ENCODE measurements at regions not wholly inside any gene's neighbourhood (a gene's known extent, or its start where the extent isn't known, plus 50 kb on each side); places are given as distances from the start of the nearest gene placed in this dataset.
A peak's percentile ranks its signal among the peaks of the same experiment; 100 is the strongest.

DNA sequence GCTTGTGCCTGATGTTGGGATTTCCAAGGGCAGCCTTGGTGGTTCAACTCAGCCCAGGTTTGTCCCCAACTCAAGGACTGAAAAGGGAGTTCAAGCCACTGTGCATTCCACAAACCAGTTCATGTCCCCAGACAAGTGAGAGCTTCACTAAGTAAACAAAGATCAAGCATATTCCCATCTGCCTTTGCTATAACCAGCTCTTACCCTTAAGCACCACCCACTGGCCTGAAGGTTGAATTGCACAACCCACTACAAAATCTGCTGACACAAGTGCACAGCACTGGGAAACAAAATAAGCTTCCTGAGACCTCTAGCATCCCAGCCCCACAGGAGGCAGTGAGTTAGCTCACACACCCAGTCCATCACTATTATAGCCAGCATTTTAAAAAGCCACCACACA lies 516.7 kb downstream of the NR4A2 start:
- TF ChIP-seq POLR2A (conservative IDR thresholded peaks at IDR 0.05) (no peak), MAZ (CRISPR knock-in tag; conservative IDR thresholded peaks at IDR 0.05 in 1 of 2, IDR thresholded peaks at IDR 0.05 in 1 of 2) (no peak), NR3C1 (CRISPR knock-in tag; IDR thresholded peaks at IDR 0.05) (no peak), CREBBP (IDR thresholded peaks at IDR 0.05; ENCODE audit: low read depth, low read length) (no peak), NR2F6 (CRISPR knock-in tag; IDR thresholded peaks at IDR 0.05) (no peak), MEF2A (IDR thresholded peaks at IDR 0.05; ENCODE audit: control insufficient read depth, low read depth, low read length) (no peak), KLF6 (CRISPR knock-in tag; IDR thresholded peaks at IDR 0.05; ENCODE audit: borderline replicate concordance) (no peak)
- TF ChIP-seq, protein P1, sequence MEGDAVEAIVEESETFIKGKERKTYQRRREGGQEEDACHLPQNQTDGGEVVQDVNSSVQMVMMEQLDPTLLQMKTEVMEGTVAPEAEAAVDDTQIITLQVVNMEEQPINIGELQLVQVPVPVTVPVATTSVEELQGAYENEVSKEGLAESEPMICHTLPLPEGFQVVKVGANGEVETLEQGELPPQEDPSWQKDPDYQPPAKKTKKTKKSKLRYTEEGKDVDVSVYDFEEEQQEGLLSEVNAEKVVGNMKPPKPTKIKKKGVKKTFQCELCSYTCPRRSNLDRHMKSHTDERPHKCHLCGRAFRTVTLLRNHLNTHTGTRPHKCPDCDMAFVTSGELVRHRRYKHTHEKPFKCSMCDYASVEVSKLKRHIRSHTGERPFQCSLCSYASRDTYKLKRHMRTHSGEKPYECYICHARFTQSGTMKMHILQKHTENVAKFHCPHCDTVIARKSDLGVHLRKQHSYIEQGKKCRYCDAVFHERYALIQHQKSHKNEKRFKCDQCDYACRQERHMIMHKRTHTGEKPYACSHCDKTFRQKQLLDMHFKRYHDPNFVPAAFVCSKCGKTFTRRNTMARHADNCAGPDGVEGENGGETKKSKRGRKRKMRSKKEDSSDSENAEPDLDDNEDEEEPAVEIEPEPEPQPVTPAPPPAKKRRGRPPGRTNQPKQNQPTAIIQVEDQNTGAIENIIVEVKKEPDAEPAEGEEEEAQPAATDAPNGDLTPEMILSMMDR (IDR thresholded peaks at IDR 0.05 in 2 of 3, conservative IDR thresholded peaks at IDR 0.05 in 1 of 3; ENCODE audit: insufficient read depth in 2 of 3, low read depth in 1 of 3, low read length in 3 of 3), result peak in 2 of 3 experiments; percentile 27 to 33; a peak in 2 of 6 replicates
- TF ChIP-seq, protein P2, sequence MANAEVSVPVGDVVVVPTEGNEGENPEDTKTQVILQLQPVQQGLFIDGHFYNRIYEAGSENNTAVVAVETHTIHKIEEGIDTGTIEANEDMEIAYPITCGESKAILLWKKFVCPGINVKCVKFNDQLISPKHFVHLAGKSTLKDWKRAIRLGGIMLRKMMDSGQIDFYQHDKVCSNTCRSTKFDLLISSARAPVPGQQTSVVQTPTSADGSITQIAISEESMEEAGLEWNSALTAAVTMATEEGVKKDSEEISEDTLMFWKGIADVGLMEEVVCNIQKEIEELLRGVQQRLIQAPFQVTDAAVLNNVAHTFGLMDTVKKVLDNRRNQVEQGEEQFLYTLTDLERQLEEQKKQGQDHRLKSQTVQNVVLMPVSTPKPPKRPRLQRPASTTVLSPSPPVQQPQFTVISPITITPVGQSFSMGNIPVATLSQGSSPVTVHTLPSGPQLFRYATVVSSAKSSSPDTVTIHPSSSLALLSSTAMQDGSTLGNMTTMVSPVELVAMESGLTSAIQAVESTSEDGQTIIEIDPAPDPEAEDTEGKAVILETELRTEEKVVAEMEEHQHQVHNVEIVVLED (CRISPR knock-in tag; IDR thresholded peaks at IDR 0.05), result no peak
- TF ChIP-seq, protein P3, sequence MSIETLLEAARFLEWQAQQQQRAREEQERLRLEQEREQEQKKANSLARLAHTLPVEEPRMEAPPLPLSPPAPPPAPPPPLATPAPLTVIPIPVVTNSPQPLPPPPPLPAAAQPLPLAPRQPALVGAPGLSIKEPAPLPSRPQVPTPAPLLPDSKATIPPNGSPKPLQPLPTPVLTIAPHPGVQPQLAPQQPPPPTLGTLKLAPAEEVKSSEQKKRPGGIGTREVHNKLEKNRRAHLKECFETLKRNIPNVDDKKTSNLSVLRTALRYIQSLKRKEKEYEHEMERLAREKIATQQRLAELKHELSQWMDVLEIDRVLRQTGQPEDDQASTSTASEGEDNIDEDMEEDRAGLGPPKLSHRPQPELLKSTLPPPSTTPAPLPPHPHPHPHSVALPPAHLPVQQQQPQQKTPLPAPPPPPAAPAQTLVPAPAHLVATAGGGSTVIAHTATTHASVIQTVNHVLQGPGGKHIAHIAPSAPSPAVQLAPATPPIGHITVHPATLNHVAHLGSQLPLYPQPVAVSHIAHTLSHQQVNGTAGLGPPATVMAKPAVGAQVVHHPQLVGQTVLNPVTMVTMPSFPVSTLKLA (conservative IDR thresholded peaks at IDR 0.05), result no peak
- TF ChIP-seq, protein P4, sequence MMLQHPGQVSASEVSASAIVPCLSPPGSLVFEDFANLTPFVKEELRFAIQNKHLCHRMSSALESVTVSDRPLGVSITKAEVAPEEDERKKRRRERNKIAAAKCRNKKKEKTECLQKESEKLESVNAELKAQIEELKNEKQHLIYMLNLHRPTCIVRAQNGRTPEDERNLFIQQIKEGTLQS (IDR thresholded peaks at IDR 0.05), result no peak
- TF ChIP-seq, protein P4 (CRISPR knock-in tag; conservative IDR thresholded peaks at IDR 0.05), result no peak
- TF ChIP-seq, protein P5, sequence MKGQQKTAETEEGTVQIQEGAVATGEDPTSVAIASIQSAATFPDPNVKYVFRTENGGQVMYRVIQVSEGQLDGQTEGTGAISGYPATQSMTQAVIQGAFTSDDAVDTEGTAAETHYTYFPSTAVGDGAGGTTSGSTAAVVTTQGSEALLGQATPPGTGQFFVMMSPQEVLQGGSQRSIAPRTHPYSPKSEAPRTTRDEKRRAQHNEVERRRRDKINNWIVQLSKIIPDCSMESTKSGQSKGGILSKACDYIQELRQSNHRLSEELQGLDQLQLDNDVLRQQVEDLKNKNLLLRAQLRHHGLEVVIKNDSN (CRISPR knock-in tag; IDR thresholded peaks at IDR 0.05), result no peak
- TF ChIP-seq, protein P6, sequence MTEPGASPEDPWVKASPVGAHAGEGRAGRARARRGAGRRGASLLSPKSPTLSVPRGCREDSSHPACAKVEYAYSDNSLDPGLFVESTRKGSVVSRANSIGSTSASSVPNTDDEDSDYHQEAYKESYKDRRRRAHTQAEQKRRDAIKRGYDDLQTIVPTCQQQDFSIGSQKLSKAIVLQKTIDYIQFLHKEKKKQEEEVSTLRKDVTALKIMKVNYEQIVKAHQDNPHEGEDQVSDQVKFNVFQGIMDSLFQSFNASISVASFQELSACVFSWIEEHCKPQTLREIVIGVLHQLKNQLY (CRISPR knock-in tag; conservative IDR thresholded peaks at IDR 0.05), result no peak
- TF ChIP-seq, protein P7, sequence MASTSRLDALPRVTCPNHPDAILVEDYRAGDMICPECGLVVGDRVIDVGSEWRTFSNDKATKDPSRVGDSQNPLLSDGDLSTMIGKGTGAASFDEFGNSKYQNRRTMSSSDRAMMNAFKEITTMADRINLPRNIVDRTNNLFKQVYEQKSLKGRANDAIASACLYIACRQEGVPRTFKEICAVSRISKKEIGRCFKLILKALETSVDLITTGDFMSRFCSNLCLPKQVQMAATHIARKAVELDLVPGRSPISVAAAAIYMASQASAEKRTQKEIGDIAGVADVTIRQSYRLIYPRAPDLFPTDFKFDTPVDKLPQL (IDR thresholded peaks at IDR 0.05; ENCODE audit: extremely low read depth, insufficient read length), result no peak

Measured in K562 (cell line).